ENCODE measurements at regions not wholly inside any gene's neighbourhood (a gene's known extent, or its start where the extent isn't known, plus 50 kb on each side); places are given as distances from the start of the nearest gene placed in this dataset.

- TF ChIP-seq PATZ1 (CRISPR knock-in tag; IDR thresholded peaks at IDR 0.05; ENCODE audit: borderline replicate concordance) (no peak), ARNTL (CRISPR knock-in tag; IDR thresholded peaks at IDR 0.05; ENCODE audit: borderline replicate concordance, low read depth) (no peak), GLIS3 (CRISPR knock-in tag; IDR thresholded peaks at IDR 0.05) (no peak), SNAI2 (CRISPR knock-in tag; IDR thresholded peaks at IDR 0.05) (no peak), ZNF8 (CRISPR knock-in tag; IDR thresholded peaks at IDR 0.05) (no peak), TCF4 (CRISPR knock-in tag; IDR thresholded peaks at IDR 0.05; ENCODE audit: borderline replicate concordance) (no peak), ESRRG (CRISPR knock-in tag; IDR thresholded peaks at IDR 0.05) (no peak)
- TF ChIP-seq, protein P1, sequence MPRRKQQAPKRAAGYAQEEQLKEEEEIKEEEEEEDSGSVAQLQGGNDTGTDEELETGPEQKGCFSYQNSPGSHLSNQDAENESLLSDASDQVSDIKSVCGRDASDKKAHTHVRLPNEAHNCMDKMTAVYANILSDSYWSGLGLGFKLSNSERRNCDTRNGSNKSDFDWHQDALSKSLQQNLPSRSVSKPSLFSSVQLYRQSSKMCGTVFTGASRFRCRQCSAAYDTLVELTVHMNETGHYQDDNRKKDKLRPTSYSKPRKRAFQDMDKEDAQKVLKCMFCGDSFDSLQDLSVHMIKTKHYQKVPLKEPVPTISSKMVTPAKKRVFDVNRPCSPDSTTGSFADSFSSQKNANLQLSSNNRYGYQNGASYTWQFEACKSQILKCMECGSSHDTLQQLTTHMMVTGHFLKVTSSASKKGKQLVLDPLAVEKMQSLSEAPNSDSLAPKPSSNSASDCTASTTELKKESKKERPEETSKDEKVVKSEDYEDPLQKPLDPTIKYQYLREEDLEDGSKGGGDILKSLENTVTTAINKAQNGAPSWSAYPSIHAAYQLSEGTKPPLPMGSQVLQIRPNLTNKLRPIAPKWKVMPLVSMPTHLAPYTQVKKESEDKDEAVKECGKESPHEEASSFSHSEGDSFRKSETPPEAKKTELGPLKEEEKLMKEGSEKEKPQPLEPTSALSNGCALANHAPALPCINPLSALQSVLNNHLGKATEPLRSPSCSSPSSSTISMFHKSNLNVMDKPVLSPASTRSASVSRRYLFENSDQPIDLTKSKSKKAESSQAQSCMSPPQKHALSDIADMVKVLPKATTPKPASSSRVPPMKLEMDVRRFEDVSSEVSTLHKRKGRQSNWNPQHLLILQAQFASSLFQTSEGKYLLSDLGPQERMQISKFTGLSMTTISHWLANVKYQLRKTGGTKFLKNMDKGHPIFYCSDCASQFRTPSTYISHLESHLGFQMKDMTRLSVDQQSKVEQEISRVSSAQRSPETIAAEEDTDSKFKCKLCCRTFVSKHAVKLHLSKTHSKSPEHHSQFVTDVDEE (CRISPR knock-in tag; IDR thresholded peaks at IDR 0.05): no peak
These were observed 407.6 kb upstream of the MYT1L start for GRCh38 chr2:2738684-2739083.

Measured in SK-N-SH treated with all-trans-retinoic acid at 6 μM for 48 hours (cell line).